LNCAP (cell line): ENCODE measurements at regions not wholly inside any gene's neighbourhood (a gene's known extent, or its start where the extent isn't known, plus 50 kb on each side); places are given as distances from the start of the nearest gene placed in this dataset.

ENCODE experiments used
- TF ChIP-seq, protein P1 (sequence below): fragments of 450-650 bp; IDR thresholded peaks from 2 replicates; pipeline ENCODE4 v1.5.1; 2017; ENCODE audit warnings: mild to moderate bottlenecking

DNA sequence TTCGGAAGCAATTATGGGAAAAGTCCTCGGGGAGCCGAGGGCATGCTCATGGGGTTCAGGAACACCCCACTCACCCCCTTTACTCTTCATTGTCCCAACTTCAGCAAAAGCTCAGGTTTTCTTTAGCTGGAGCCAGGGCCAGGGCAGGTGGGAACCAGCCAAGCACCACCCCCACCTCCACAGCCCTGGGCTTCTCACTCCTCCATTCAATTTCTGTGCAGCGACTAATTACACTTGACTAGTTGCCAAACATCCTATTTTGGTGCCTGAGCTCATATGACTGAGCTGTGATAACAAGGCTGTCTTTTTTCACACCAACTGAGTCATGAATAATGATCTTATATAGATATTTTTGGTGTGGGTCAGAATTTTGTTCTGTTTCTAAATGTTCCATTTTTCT, 257.2 kb upstream of the AJAP1 start:
- TF ChIP-seq, protein P1, sequence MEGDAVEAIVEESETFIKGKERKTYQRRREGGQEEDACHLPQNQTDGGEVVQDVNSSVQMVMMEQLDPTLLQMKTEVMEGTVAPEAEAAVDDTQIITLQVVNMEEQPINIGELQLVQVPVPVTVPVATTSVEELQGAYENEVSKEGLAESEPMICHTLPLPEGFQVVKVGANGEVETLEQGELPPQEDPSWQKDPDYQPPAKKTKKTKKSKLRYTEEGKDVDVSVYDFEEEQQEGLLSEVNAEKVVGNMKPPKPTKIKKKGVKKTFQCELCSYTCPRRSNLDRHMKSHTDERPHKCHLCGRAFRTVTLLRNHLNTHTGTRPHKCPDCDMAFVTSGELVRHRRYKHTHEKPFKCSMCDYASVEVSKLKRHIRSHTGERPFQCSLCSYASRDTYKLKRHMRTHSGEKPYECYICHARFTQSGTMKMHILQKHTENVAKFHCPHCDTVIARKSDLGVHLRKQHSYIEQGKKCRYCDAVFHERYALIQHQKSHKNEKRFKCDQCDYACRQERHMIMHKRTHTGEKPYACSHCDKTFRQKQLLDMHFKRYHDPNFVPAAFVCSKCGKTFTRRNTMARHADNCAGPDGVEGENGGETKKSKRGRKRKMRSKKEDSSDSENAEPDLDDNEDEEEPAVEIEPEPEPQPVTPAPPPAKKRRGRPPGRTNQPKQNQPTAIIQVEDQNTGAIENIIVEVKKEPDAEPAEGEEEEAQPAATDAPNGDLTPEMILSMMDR: no peak

DNA sequence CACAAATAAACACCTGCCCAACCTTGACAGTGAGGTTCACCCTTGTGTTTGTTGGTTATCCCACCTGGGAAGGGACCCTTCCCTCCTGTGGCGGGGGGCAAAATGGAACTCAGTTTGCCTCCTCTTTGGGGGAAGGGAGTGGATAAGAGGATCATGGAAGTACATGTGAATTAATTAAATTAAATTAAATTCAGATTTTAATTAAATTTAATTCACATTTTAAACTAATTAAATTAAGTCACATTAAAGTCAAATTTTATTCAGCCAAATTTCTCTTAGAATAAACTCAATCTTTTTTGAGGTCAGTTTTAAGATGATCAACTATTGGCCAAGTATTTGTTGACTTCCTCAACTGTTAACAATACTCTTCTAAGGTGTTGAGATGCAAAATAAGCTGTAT, 252.4 kb upstream of the AJAP1 start:
- TF ChIP-seq, protein P1: no peak

- TF ChIP-seq, protein P1: no peak
Observed at GRCh38 chr1:4404854-4405590, 249.4 kb upstream of the AJAP1 start.

GRCh38 chr1:4407851-4408250, 246.6 kb upstream of the AJAP1 start:
- TF ChIP-seq, protein P1: no peak

- TF ChIP-seq, protein P1: no peak
Observed at GRCh38 chr1:4408380-4408779, 246.0 kb upstream of the AJAP1 start.

DNA sequence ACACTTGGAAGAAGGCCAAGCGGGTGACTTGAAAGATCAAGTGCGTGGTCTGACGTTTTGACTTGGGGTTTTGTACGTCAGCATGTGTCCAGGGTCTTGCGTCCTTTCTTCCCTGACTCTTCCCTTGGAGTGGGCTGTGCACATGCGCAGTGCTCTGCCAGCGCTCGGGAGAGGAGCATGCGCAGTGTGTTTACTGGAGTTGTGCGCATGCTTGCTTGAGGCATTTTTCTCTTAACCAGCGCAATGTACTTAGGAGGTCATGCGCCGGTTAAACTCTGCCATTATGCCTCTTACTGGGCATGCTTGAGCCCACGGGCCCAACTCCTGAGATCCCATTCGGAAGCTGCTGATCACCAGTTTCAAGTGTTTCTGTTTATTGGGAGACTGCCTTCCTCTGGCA, 242.5 kb upstream of the AJAP1 start:
- TF ChIP-seq, protein P1: no peak

DNA sequence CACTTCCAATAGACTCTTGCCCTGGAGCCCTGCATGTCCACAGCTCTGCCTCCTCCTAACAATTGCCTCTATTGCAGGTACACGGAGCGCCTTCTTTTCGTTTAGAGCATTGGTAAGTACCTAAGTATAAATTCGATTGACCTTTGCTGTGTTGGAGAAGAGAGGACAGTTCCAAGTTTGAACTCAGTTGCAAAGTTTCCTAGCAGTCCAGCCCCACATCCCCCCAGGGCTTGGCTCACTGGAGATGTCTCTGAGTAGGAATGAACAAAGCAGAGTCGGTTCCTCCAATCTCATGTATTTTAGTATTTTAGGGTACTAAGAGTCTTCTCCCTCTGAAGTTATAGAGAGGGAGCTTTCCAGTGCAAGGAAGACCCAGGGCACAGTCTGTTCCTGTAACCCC, 238.9 kb upstream of the AJAP1 start:
- TF ChIP-seq, protein P1: no peak

DNA sequence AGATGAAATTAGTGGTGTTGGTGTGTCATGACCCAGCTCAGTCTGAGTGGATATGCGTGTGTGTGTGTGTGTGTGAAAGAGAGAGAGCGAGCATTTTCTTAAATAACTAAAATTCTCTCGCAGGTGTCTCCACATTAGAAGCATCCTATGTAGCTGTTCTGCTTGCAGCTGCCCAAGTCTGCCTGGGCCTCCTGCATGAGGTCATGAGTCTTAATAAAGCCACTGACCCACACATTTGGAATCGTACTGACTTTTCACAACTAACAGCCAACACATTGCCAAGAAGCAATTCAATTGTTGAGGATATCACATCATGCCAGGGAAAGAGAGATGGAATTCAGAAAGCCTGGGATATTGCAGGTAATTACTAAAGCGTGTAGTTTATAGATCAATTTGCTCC, 238.2 kb upstream of the AJAP1 start:
- TF ChIP-seq, protein P1: no peak
